Keratinocyte (primary cell): ENCODE measurements at regions not wholly inside any gene's neighbourhood (a gene's known extent, or its start where the extent isn't known, plus 50 kb on each side); places are given as distances from the start of the nearest gene placed in this dataset.

ENCODE experiments used
- EZH2 ChIP-seq: IDR thresholded peaks from one replicate; pipeline ENCODE4 v1.6.1; 2012; ENCODE audit warnings: inconsistent platforms, mild to moderate bottlenecking, low read length, moderate library complexity
- TF ChIP-seq, protein P1 (sequence below), 3 experiments: IDR thresholded peaks in 1 of 3; conservative IDR thresholded peaks in 1 of 3; optimal IDR thresholded peaks in 1 of 3; 2 replicates in 2 of 3; 3 replicates in 1 of 3; pipeline versions ENCODE3 to v1.5.1; 2011; ENCODE audit warnings: low read length in 3 of 3, mild to moderate bottlenecking in 3 of 3, moderate library complexity in 2 of 3, control low read depth in 1 of 3, inconsistent platforms in 1 of 3; ENCODE audit not compliant: insufficient read depth in 2 of 3; ENCODE audit errors: extremely low read depth in 1 of 3

DNA sequence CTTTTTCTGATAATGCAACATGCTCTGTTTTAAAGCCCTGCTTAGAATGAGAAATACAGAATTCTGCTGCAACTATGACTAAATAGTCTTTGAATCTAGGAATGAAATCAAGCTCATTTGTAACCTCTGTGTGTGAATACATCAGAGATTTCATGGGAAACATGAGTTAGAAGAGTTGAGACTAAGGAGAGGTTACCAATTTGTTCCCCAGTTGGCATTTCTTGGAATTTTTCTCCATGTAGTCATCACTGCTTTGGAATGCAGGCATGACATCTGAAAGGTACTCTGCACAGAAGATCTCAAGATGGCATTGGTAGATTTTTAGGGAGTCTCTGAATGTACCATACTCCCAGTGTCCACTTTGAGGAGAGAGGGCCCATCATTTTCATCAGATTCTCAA lies 237.2 kb downstream of the TFAP2A start:
- TF ChIP-seq, protein P1, sequence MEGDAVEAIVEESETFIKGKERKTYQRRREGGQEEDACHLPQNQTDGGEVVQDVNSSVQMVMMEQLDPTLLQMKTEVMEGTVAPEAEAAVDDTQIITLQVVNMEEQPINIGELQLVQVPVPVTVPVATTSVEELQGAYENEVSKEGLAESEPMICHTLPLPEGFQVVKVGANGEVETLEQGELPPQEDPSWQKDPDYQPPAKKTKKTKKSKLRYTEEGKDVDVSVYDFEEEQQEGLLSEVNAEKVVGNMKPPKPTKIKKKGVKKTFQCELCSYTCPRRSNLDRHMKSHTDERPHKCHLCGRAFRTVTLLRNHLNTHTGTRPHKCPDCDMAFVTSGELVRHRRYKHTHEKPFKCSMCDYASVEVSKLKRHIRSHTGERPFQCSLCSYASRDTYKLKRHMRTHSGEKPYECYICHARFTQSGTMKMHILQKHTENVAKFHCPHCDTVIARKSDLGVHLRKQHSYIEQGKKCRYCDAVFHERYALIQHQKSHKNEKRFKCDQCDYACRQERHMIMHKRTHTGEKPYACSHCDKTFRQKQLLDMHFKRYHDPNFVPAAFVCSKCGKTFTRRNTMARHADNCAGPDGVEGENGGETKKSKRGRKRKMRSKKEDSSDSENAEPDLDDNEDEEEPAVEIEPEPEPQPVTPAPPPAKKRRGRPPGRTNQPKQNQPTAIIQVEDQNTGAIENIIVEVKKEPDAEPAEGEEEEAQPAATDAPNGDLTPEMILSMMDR (optimal IDR thresholded peaks at IDR 0.05 in 1 of 3, IDR thresholded peaks at IDR 0.05 in 1 of 3, conservative IDR thresholded peaks at IDR 0.05 in 1 of 3; ENCODE audit: extremely low read depth in 1 of 3, insufficient read depth in 2 of 3, low read length in 3 of 3), result no peak
- no peak for TF ChIP-seq EZH2
